ENCODE measurements at regions not wholly inside any gene's neighbourhood (a gene's known extent, or its start where the extent isn't known, plus 50 kb on each side); places are given as distances from the start of the nearest gene placed in this dataset.

DNA sequence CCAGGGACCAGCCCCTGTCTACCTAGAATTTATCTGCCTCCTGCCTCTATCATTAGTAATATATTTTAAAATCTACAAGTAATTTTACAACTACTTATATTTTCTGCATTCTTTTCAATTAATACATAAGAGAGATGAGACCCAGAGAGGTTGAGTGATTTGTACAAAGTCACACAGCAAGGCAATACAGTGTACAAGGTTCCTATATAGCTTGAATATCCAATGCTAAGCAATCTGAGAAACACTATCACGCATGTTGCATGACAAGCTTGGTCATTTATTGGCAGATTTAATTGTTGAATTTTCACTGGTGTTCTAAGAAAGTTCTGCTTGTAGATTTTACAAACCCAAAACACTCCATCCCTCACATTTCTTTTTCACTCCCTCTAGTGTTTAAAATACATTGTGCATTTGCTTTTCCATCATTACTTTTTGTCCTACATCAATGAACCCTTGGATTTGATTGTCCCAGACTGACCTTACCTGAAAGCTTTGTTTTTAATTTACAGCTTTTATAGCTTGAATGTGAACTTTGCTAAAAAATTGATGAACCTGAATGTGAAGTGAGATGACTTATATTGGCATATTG, 520.9 kb upstream of the CITED2 start:
- no peak for DNase-seq
- 94 to 100% (median 95%) methylated on average over 1 of the region's 1 CpG for WGBS, 4 donors
- Histone ChIP-seq H3K27ac (no peak overlapping the region), H3K4me3 (no peak overlapping the region), H3K36me3 (replicated peaks in 1 of 2) (no peaks in the 10 kb centered on the region), H3K9me3 (replicated peaks in 1 of 3) (no peaks in the 10 kb centered on the region), H3K4me1 (replicated peaks in 1 of 2) (no peaks in the 10 kb centered on the region), H3K27me3 (no peaks in the 10 kb centered on the region)
- TF ChIP-seq CTCF (IDR thresholded peaks at IDR 0.05), result peak in 4 of 6 experiments; percentile 26 to 39 (median 28)
- TF ChIP-seq POLR2A (IDR thresholded peaks at IDR 0.05), result no peak
- intact Hi-C loops (cut with DNase I), result no loop called here

GRCh38 chr6:139894271-139894670, 519.8 kb upstream of the CITED2 start:
- Histone ChIP-seq H3K9me3 (replicated peaks in 1 of 3) (no peaks in the 10 kb centered on the region), H3K4me3 (no peak overlapping the region), H3K27me3 (no peaks in the 10 kb centered on the region), H3K4me1 (replicated peaks in 1 of 2) (no peaks in the 10 kb centered on the region), H3K27ac (peak overlapping the region in 1 of 5 donors; percentile 45), H3K36me3 (replicated peaks in 1 of 2) (no peaks in the 10 kb centered on the region)
- intact Hi-C loops (cut with DNase I), result no loop called here
- peak in 1 of 7 donors; percentile 22 for DNase-seq
- 80 to 95% (median 88%) methylated on average over 2 to 8 of the region's 8 CpGs for WGBS, 4 donors
- TF ChIP-seq CTCF (IDR thresholded peaks at IDR 0.05) (no peak), POLR2A (IDR thresholded peaks at IDR 0.05) (no peak)

DNA sequence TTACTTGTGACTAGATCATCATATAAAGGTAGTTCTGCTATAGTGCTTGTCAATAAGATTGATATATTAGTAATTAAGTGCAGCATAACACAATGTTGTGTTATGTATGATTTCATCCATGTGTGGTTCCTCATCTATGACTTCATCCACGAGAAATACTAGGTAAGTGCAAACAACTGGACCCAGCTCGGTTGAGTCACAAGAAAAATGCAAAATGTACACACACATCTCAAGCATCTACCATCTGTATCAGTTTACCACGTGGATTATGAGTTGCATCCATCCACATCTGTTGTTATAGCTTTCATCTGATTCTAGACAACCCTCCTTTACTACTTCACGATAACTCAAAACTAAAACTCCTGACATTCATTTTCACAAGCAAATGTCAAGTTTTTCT, 517.0 kb upstream of the CITED2 start:
- no peaks in the 10 kb centered on the region for H3K27me3 ChIP-seq
- no peak for DNase-seq
- no peak for TF ChIP-seq POLR2A (IDR thresholded peaks at IDR 0.05)
- no peak for TF ChIP-seq CTCF (IDR thresholded peaks at IDR 0.05)
- H3K4me1 ChIP-seq (replicated peaks in 1 of 2), result no peaks in the 10 kb centered on the region
- intact Hi-C loops (cut with DNase I), result no loop called here
- no peak overlapping the region for H3K27ac ChIP-seq
- no peaks in the 10 kb centered on the region for H3K36me3 ChIP-seq (replicated peaks in 1 of 2)
- H3K9me3 ChIP-seq (replicated peaks in 1 of 3), result no peaks in the 10 kb centered on the region
- 92 to 95% (median 93%) methylated on average over 4 of the region's 4 CpGs for WGBS, 4 donors
- H3K4me3 ChIP-seq, result no peak overlapping the region

DNA sequence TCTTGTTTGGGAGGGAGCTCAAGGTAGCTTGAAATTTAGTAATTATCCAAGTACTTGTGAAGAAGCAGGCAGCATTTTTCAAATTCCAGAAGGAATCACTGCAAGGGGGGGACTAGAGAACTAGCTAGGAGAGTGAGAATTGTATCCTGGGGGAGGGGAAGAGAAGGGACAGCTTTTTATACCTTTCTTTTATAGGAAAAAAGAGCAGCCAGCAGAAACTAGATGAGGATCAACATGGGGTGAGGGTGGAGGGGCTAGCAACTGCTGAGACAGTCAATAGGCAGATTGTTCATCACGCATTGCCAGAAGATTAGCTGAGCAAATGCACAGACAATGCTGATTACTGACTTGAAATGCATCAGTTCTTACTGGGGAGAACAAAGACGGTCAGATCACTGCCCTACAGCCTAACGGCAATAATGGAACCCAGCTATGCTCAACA, 514.3 kb upstream of the CITED2 start:
- TF ChIP-seq POLR2A (IDR thresholded peaks at IDR 0.05), result no peak
- no peak for TF ChIP-seq CTCF (IDR thresholded peaks at IDR 0.05)
- H3K27ac ChIP-seq, result no peak overlapping the region
- 90 to 98% (median 93%) methylated on average over 3 of the region's 3 CpGs for WGBS, 4 donors
- H3K27me3 ChIP-seq, result no peaks in the 10 kb centered on the region
- no peak overlapping the region for H3K4me3 ChIP-seq
- no peaks in the 10 kb centered on the region for H3K36me3 ChIP-seq (replicated peaks in 1 of 2)
- intact Hi-C loops (cut with DNase I), result loop anchor here in 1 of 2 donors (10.0 kb wide), 1 partner anchor 514 kb away; the partner anchor contains the start of gene CITED2
- no peak for DNase-seq
- H3K4me1 ChIP-seq (replicated peaks in 1 of 2), result no peaks in the 10 kb centered on the region
- no peaks in the 10 kb centered on the region for H3K9me3 ChIP-seq (replicated peaks in 1 of 3)
